LoVo (cell line): ENCODE measurements at regions not wholly inside any gene's neighbourhood (a gene's known extent, or its start where the extent isn't known, plus 50 kb on each side); places are given as distances from the start of the nearest gene placed in this dataset.

Source experiments
- DNase-seq: peaks from one replicate; pipeline ENCODE4 v3.0.0-alpha.2; 2016; ENCODE audit warnings: low spot score

DNA sequence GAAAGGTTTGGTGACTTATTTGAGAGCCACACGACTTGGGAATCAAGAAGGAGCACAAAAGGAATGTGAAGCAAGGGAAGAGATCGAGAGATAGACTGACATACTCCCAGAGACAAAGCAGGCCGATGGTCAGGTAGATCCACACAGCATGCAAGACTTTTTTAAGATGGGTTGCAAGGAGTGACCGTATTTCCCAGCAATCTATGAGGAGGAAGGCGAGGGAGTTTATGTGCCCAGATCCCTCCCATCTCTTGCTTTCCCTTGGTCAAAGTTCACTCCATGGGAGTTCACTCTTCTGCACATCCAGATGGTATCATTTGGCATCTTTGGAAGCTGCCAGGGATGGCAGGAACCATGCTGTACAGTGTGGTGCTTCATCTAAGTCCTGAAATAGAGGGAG is 148.9 kb downstream of the RMI1 start:
- no peak for DNase-seq

DNA sequence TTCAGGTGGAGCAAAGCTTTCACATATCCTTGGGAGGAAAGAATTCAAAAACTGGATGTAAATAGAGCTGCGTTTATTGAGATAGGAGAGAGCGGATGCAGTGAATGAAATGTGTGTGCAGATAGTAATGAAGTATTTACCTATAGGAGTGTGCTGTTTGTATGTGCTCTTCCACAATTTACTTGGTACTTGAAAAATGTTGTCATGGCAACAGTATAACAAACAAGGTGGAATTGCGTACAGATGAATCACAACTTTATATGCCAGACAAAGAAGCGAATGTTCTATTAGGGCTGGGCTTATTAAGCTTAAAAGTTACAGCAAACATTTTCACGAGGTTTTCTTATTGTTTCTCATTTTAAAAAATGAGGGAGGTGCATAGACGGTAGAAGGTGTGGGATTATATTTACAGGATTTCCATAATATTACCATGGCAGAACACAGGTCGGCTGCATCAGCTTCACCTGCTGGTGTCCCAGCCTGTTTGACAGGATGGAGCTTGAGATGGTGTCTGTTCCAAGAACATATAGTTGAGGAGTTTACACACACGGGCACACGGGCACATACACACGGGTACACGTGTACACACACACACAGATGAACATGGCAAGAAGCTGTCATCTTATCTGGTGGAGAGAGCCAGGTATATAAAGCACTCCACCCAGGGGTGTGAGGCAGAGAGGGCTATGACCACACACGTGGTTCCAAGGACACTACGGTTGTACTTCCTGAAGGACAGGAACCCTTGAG is 155.7 kb downstream of the RMI1 start:
- peak; percentile 43 for DNase-seq

DNA sequence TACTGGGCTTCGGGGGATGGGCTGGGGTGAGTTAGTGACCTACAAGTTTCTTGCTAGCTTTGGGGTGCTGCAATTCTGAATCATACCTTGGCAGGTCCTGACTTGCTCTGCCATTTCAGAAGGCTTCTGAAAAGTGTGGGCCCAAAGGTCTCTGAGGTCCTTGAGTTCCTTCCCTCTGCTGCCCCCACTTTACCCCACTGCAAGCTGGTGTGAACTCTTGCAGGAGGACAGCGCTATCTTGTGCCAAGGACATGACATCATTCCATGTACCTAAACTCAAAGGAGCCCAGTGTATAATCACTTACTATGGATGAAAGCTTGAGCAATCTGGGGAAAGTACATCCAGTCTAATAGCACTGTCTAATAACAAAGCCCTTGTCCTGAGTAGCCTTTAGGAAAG is 157.4 kb downstream of the RMI1 start:
- DNase-seq: no peak

DNA sequence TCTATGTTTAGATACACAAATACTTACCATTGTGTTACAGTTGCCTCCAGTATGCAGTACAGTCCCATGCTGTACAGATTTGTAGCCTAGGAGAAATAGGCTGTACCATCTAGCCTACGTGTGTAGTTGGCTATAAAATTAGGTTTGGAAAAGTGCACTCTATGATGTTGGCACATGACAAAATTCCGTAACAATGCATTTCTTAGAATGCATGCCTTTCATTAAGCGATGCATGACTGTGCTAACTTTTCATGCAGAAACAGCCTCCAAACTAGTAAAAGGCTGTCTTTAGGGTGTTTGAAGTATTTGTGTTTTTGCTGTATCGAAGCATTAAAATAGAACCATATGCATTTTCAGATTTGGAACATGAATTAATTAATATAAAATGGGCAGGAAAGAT is 157.9 kb downstream of the RMI1 start:
- DNase-seq: no peak

DNA sequence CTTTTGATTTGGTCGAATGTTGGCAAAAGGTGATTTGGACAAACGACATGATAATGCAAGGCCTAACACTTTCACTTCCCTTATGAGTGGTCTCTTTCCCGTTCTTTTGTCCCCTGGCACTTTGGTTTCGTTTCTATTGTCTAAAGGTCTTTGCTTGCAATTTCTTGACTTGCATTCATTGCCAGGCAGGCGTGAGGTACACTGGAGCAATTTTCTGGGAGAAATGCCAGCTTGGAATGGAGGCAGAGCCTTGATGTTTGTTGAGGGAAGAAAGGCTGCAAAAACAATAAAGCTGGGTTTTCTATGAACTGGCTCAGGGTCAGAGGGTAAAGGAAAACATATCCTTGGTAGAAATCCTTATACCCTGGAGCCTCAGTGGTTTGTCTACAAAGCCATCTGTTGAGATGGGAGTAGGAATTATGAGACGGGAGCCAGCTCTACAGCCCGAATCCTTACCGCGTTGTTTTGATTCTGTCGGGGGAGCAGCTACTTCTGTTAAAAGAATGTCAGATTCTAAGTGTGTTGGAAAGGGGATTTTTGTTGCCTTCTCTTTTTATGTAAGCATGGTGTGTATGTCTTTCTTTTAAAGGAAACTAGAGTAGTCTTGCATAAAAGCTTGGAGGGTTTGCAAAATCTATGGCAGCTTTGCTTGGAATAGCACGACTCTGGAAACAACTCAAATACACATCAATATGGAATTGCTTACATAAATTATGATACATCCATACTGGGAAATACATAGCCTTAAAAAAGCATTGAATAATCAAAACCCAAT is 158.9 kb downstream of the RMI1 start:
- no peak for DNase-seq

DNA sequence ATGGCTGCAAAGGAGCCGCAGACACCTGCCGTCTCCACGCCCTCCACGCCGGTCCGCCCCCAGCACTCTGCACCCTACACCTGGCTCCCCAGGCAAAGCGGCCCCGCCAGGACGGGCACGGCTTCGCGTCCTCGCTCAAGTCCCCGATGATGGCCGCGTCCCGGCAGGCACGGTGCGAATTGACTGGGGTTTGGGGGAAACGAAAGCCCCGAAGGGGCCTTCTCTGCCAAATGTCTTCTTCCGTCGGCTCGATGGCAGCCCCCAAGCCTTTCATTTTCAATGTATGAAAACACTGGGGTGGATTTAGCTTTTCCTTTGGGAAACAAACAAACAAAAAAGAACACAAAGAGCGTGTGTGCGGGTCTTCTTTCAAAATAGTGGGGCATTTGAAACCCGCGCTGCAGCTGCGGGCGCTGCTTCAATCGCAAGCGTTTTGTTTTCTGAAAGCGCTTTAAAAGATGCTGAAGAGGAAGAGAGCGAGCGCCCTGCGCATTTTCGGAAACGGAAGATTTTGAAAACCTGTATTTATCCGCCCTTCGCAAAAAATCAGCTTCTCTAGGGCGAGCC is 160.0 kb downstream of the RMI1 start:
- no peak for DNase-seq

DNA sequence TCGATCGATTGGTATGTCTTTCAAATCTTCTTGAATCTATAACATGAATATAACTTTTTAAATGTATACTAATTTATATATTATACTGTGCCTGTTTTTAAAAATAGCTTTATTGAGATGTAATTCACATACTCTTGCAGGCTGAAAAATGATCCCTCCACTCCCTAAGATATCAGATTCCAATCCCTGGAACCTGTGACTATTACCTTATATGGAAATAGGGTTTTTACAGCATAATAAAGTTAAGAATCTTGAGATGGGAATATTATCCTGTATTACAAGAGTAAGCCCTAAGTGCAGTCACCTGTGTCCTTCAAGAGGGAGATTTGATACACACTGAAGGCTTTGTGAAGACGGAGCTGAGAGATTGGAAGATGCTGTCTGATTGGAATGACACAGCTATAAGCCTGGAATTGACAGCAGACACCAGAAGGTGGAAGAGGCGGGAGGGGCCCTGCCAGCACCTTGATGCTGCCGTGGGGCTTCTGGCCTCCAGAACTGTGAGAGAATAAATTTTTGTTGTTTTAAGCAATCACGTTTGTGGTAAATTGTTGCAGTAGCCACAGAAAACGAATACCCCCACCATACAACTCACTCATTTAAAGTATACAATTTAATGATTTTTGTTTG is 161.3 kb downstream of the RMI1 start:
- DNase-seq: no peak

DNA sequence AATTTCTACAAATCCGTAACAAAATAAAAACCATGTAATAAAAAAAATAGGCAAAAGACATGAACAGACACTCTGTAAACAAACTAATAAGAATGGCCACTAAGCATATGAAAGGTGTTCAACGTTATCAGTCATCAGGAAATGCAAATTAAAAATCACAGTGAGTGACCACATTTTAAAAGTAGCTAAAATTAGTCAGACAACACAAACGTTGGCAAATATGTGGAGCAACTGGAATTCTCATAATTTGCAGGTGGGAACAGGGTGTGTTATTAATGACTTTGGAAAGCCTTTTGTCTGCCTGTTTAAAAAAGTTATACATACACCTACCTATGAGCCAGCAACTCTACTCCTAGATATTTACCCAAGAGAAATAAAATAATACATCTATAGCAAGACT is 164.4 kb downstream of the RMI1 start:
- DNase-seq: no peak

DNA sequence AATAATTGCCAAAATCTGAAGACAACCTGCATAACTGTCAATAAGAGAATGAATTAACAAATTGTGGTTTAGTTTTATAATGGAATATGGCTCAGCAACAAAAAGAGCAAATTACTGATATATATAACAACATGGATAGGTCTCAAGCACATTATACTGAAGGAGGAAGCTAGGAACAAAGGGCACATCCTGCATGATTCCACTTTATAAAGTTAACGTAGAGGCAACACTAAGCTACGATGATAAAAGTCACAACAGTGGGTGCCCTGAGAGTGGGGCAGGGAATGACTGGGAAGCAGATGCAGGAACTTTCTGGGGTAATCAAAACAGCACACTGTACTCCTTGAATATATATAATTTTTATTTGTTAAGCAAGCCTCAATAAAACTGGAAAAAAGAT is 165.2 kb downstream of the RMI1 start:
- no peak for DNase-seq

DNA sequence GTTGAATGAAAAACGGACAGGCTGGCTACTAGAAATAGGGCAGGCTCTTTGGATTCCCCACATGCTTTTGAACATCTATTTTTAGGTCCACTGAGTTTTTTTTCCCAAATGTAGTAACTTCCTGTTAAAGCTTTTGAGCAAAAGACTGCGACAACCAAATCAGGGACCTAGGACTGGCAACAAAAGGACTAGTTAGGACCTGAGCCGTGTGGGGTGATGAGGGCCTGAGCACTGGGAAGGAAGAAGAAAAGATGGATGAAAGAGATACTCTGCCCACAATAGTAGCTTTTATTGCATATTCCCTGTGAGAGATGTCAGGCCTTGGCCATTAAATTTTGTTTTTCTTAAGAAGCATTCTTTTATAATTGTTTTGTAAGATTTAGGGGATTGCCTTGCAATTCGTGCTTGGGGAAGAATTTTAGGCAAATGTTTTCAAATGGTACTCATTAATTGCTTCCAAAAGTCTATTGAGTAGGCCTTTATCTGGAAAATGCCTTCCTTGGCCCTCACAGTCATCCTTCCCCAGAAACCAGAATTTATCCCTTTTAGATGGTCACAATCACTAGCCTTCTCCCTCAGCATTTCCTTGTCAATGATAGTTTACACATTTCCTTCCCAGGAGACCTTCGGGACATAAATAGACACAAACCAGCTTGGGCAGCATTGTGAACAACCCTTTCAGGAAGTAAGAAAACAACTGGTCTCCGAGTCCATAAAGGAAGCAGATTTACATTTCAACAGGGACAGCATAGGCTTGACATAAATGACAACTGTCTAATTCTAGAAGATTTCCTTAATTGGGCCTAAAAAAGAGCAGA is 166.5 kb downstream of the RMI1 start:
- no peak for DNase-seq

DNA sequence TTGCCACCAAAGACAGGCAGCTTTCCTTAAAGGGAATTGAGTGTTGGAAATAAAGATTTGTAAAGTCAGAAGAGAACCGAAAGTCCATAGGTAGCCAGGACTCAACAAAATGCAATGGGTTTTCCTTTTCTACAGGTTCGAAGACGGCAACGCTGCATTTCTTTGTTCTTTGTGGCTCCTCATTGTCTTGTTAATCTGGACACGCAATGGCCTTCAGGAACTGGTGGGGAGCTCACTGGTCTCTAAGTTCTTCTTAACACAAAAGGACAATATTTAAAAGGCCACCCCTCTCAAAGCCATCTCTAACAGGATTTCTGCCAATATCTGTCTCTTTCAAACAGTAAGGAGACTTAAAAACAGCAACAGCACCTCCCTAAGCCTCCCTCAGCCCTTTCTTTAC is 170.6 kb downstream of the RMI1 start:
- no peak for DNase-seq

DNA sequence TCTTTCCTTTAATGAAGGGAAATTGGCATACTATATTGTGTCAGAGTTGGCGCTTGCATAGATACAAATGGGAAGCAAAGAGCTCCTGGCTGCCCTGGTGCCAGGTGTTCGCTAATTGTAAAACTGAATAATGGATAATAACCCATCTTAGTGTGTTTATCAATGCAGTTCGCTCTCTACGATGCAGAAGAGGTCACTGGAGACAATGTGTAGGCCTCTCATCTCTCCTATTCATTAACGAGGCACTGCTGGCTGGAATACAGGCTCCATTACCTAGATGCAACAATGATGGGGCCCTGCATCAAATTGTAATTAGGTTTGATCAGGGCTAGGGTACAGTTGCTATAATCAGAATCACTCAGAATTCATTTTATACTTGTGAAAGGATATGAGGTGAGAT is 171.0 kb downstream of the RMI1 start:
- no peak for DNase-seq

DNA sequence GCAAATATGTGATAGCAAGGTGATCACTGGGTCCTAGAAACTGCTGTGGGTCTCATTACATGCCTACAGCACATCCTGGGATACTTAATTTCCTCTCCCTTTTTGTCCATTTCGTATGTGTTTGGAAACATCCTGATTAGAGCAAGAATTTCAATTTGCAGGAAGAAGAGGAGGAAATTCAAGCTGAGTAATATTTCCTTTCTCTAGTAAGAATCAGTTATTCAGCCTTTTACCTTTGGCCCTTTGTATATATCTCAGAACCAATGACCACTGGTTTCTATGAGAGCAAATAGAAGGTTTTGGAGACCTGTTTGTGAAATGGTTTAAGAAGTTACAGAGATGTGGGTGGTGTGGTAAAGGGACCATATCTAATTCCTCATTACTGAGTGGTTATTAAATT is 171.6 kb downstream of the RMI1 start:
- DNase-seq: no peak

DNA sequence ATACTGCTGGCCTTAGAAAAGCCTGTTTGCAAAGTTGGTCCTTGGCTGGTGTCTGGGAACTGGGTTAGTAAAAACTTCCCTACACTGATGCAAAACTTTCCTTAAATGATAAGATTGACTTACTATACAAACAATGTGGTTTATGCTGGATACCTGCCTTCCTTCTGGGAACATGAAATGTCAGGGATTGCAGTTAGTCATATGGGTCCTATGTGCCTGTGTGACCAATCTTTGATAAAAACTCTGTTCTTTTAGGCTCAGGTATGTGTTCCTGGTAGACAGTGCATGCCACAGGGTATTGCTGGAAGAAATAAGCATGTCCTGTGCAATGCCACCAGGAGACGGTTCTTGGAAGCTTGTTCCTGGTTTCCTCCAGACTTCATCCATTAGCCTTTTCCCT is 173.3 kb downstream of the RMI1 start:
- DNase-seq: no peak

DNA sequence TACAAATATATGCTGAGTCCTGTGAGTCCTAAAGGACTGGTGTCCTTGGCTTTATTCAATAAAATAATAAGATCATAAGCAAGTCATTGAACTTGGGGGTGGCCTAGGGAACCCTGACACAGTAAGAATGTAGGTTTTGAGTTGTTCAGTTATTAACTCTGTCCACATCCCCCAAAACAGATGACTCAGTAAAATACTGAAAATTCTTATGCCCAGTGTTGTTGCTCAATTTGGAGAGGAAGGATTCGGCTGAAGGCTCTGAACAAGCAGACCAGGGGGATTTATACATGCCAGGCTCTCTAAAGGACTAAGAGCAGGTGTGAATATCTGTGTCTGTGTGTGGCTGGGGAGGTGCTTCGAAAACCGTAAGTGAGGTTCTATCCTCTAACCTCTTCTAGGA is 173.7 kb downstream of the RMI1 start:
- no peak for DNase-seq

DNA sequence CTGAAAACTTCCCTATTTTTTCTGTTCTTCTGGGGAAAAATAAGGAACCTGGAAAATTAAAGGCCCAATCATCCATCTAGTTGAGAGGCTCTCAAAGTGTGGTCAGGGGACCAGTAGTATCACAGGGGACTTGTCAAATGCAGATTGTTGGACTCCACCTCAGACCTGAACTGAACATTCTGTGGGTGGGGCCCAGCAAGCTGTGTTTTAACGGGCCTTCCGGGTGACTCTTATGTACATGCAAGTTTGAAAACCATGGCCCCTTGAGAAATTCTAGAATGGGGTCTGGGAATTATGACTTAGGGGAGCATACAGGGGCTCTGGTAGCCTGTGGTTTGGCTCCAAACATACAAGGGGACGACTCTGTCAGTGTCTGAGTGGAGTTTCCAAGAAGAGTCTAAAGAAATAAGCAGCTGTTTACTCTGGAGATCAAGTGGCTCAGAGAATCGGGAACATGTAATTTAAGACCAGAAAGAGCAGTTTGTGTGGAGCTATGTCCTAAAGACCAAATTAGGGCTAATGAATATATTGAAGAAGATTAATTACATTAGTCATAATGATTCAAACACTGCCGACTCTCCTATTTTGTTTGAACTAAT is 177.4 kb downstream of the SLC28A3 start:
- DNase-seq: no peak

DNA sequence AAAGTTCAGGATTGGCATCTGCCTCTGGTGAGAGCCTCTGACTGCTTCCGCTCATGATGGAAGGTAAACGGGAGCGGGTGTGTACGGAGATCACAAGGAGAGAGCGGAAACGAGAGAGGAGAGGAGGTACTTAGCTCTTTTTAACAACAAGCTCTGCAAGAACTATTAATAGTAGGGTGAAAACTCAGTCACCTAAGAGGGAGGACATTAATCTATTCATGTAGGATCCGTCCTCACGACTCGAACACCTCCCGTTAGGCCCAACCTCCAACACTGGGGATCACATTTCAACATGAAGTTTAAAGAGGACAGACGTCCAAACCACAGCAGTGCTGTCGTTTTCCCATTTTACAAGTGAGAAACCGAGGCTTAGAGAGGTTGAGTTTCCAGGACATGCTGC is 173.7 kb downstream of the SLC28A3 start:
- DNase-seq: no peak

DNA sequence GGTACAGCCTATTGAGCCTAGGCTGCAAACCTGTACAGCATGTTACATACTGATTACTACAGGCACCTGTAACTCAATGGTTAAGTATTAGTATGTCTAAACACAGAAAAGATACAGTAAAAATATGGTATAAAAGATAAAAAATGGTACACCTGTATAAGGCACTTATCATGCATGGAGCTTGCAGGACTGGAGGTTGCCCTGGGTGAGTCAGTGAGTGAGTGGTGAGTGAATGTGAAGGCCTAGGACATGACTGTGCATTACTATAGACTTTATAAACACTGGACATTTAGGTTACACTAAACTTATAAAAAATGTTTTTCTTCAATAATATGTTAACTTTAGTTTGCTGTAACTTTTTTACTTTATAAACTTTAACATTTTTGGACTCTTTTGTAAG is 171.3 kb downstream of the SLC28A3 start:
- no peak for DNase-seq

DNA sequence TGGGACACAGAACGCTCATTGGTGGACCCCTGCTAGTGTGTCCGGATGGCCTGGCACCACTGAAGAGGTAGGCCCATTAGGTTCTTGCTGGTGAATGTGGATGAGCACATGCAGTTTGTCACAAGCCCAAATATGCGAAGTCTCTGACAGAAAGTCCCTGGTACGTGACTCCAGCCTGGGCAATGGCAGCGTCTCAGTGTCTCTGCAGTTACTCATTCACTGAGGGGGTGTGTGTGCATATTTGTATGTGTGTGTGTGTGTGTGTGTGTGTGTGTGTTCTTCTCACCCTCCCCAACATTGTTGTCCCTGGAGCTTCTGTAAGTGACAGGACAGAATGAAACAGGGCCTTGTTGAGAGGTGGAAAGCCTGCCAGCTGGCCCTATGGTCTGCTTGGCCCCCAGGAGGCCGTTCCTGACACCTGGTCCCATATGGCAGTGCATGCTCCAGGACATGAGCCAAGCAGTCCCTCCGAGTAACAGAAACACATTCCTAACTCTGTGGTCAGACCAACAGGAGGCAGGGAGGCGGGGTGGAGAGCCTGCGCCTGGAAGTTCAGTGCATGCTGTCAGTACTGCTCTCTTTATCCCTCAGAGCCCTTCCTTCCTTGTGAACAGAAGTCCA is 169.9 kb downstream of the SLC28A3 start:
- DNase-seq: no peak

DNA sequence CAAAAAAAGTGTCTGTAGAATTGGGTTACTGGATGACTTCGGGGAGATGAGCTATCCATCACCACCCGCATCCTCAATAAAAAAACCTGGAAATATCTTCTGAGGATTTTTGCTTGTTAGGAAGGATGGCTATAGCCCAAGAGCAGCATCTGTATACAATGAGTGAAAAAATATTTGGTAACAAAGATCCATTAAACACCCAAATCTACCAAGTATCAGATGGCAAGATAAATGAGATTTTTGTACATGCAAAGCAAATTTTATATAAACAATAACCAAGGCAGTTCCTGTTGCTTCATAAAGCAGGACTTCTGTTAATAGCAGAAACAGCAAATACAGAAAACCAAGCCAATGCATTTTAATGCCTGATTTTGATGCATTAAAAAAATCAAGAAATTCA is 166.6 kb downstream of the SLC28A3 start:
- no peak for DNase-seq

DNA sequence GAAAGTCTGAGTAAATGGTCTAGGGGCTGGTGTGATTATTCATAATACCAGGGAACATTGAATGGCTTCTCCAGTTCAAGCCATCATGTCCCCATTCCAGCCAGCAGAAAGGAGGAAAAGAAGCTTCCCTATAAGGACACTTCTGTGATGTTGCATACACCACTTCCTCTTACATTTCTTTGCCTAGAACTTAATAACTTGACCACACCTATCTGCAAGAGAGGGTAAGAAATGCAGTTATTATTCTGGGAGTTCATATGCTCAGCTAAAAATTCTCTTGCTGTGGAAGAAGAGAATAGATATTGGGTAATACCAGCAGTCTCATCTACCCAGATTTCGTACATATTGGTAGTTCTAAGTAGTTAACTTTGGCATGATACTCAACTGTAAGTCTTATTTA is 166.1 kb downstream of the SLC28A3 start:
- no peak for DNase-seq
